Lung (tissue), 11 donors: ENCODE measurements at regions not wholly inside any gene's neighbourhood (a gene's known extent, or its start where the extent isn't known, plus 50 kb on each side); places are given as distances from the start of the nearest gene placed in this dataset.

ENCODE experiments used
- ATAC-seq: fragments of 200-7000 bp; cut with Tn5 transposase; one replicate; pipeline ENCODE4 v1.9.1; 2020; ENCODE audit warnings: moderate number of reproducible peaks; ENCODE audit not compliant: insufficient read depth, low FRiP score
- DNase-seq, 3 donors: peaks; one replicate each; pipeline ENCODE4 v3.0.0-alpha.2; 2013 to 2017
- H3K27ac ChIP-seq, 2 donors: one replicate each; pipeline ENCODE4 v1.5.1; 2013; ENCODE audit warnings: mild to moderate bottlenecking in 2 of 2, moderate library complexity in 2 of 2, control low read depth in 1 of 2, inconsistent platforms in 1 of 2, low read depth in 1 of 2, low read length in 1 of 2
- H3K27me3 ChIP-seq, 3 donors: one replicate each; pipeline ENCODE4 v1.5.1; 2013; ENCODE audit warnings: low read length in 2 of 3; ENCODE audit not compliant: control insufficient read depth in 3 of 3, insufficient read depth in 3 of 3
- H3K36me3 ChIP-seq, 4 donors: one replicate each; pipeline ENCODE4 v1.5.1; 2013; ENCODE audit warnings: low read length in 4 of 4, mild to moderate bottlenecking in 1 of 4, moderate library complexity in 1 of 4; ENCODE audit not compliant: control insufficient read depth in 4 of 4, insufficient read depth in 4 of 4
- H3K4me1 ChIP-seq, 5 donors: one replicate each; pipeline ENCODE4 v1.5.1; 2013; ENCODE audit warnings: low read length in 5 of 5, mild to moderate bottlenecking in 2 of 5, moderate library complexity in 1 of 5; ENCODE audit not compliant: control insufficient read depth in 5 of 5, insufficient read depth in 5 of 5
- H3K4me3 ChIP-seq: one replicate; pipeline ENCODE4 v1.5.1; 2013; ENCODE audit warnings: mild to moderate bottlenecking, control low read depth, moderate library complexity
- H3K9ac ChIP-seq, 2 donors: one replicate each; pipeline ENCODE4 v1.5.1; 2013; ENCODE audit warnings: low read length in 2 of 2, control low read depth in 1 of 2; ENCODE audit not compliant: insufficient read depth in 1 of 2
- H3K9me3 ChIP-seq, 4 donors: one replicate each; pipeline ENCODE4 v1.5.1; 2013; ENCODE audit warnings: low read length in 3 of 4, mild to moderate bottlenecking in 1 of 4, moderate library complexity in 1 of 4; ENCODE audit not compliant: control insufficient read depth in 4 of 4, insufficient read depth in 3 of 4
- CTCF ChIP-seq: IDR thresholded peaks from 2 replicates; pipeline ENCODE4 v1.5.1; 2012; ENCODE audit warnings: mild to moderate bottlenecking; ENCODE audit errors: control extremely low read depth, extremely low read depth
- WGBS, 2 donors: extraction: QIAGEN DNeasy Blood & Tissue Kit; methylation state at CpG; one replicate each; pipeline ENCODE4 v1.1.7; 2013; 5-methylcytosine and 5-hydroxymethylcytosine counted together
- donor health status: control.
- donor health status: control.
- donor health status: Bipolar disorder and iron deficiency.
- donor health status: healthy.
- donor health status: DM: yes; HTN: yes; CAD: no.

GRCh38 chr2:19731515-19731914 is 170.3 kb downstream of the TTC32 start:
- DNase-seq = no peak
- no peak for ATAC-seq
- Histone ChIP-seq H3K27ac (no peak overlapping the region), H3K4me3 (no peak overlapping the region), H3K4me1 (peaks cover 0 to 14% (median 0%) of the 10 kb centered on the region in 5 donors), H3K36me3 (no peaks in the 10 kb centered on the region), H3K9ac (no peak overlapping the region), H3K9me3 (no peaks in the 10 kb centered on the region), H3K27me3 (no peaks in the 10 kb centered on the region)
- TF ChIP-seq CTCF = no peak
- WGBS, 2 donors = 78 to 92% methylated on average over 2 of the region's 2 CpGs

GRCh38 chr2:19731037-19731436 is 170.7 kb downstream of the TTC32 start:
- DNase-seq = no peak
- ATAC-seq = no peak
- no peak for TF ChIP-seq CTCF
- H3K27me3 ChIP-seq = no peaks in the 10 kb centered on the region
- H3K4me1 ChIP-seq = peaks cover 0 to 14% (median 0%) of the 10 kb centered on the region in 5 donors
- no peak overlapping the region for H3K4me3 ChIP-seq
- no peaks in the 10 kb centered on the region for H3K36me3 ChIP-seq
- no peaks in the 10 kb centered on the region for H3K9me3 ChIP-seq
- H3K9ac ChIP-seq = no peak overlapping the region
- WGBS, 2 donors = 61 to 83% methylated on average over 3 of the region's 3 CpGs
- H3K27ac ChIP-seq = no peak overlapping the region

GRCh38 chr2:19728125-19728524 is 173.7 kb downstream of the TTC32 start:
- 87 to 89% methylated on average over 8 of the region's 8 CpGs for WGBS, 2 donors
- peak in 1 of 3 donors; percentile 41 for DNase-seq

More at GRCh38 chr2:19728125-19728524, 173.7 kb downstream of the TTC32 start:
- Histone ChIP-seq H3K4me1 (peaks cover 0 to 8% (median 0%) of the 10 kb centered on the region in 5 donors), H3K27ac (no peak overlapping the region), H3K4me3 (no peak overlapping the region), H3K9me3 (no peaks in the 10 kb centered on the region), H3K27me3 (no peaks in the 10 kb centered on the region), H3K9ac (no peak overlapping the region), H3K36me3 (no peaks in the 10 kb centered on the region)
- TF ChIP-seq CTCF = no peak
- ATAC-seq = no peak
